Stimulated activated naive CD8-positive, alpha-beta T cell treated with anti-CD3 and anti-CD28 coated beads, Interleukin-15, amount 100 ng/mL, for 72 hours (primary cell): ENCODE measurements at regions not wholly inside any gene's neighbourhood (a gene's known extent, or its start where the extent isn't known, plus 50 kb on each side); places are given as distances from the start of the nearest gene placed in this dataset.
"Not testable (repeated sequence)": the region's sequence is repeated elsewhere in the genome, so short reads cannot be mapped to it uniquely, and the experiment has no call there.

Experiments used
- ATAC-seq: fragments of 150-1000 bp; cut with Tn5 transposase; 2 replicates; pipeline ENCODE4 v1.10.0; 2021; ENCODE audit warnings: mild to moderate bottlenecking, moderate library complexity
- DNase-seq, 2 donors: peaks; one replicate each; pipeline ENCODE4 v3.0.0; 2021 to 2022
- H3K27ac Mint-ChIP-seq, 2 donors: one replicate each; pipeline ENCODE4 v1.8.0; 2022; ENCODE audit warnings: mild to moderate bottlenecking in 2 of 2, mixed read lengths in 2 of 2, moderate library complexity in 2 of 2
- H3K27me3 Mint-ChIP-seq: one replicate; pipeline ENCODE4 v1.8.0; 2022; ENCODE audit warnings: mixed read lengths
- H3K4me1 Mint-ChIP-seq: one replicate; pipeline ENCODE4 v1.8.0; 2022; ENCODE audit warnings: mild to moderate bottlenecking, mixed read lengths
- H3K4me3 Mint-ChIP-seq, 2 donors: one replicate each; pipeline ENCODE4 v1.8.0; 2022; ENCODE audit warnings: mild to moderate bottlenecking in 2 of 2, mixed read lengths in 2 of 2, moderate library complexity in 1 of 2
- H3K9me3 Mint-ChIP-seq, 2 donors: one replicate each; pipeline ENCODE4 v1.8.0; 2022; ENCODE audit warnings: mixed read lengths in 2 of 2

DNA sequence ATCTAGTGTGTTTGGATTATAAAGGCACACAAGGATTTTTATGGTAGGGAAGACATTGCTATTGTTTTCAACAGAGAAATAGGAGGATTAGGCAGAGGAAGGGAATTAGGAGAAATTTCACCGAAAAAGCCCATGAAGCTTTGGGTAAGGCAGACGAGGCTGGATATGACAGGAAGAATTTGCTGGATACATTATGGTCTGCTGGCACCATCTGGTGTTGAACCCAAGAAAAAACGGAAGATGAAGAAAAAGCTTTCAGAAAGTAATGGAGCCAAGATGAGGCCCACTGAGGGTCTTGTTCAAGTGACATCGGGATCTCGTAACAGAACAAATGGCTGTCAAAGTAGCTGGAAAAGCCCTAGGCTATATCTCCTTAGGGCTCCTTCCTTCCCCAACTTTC is 56.5 kb downstream of the OR2J2 start:
- Mint-ChIP-seq H3K9me3 (no peaks in the 10 kb centered on the region), H3K27ac (no peak overlapping the region), H3K27me3 (peaks cover 54% of the 10 kb centered on the region), H3K4me1 (no peaks in the 10 kb centered on the region), H3K4me3 (no peak overlapping the region)
- DNase-seq: no peak
- ATAC-seq: no peak

DNA sequence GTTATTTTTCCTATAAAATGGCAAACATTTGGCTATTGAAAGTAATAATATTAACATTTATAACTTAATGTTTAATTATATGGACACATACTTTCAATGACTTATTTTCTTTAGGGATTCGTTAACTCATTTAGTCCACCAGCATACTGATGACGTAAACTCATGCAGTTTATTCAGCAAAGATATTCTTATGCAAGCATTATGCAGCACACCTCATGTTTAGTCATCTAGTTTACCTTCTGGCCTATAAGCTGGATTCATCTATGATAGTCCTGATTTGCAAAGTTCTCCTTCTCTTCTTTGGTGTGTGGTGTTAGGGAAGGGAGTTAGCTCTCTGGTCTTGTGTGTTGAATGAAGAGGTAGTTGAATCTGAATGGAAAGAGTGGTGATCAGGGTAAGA is 60.0 kb downstream of the OR2J2 start:
- H3K9me3 Mint-ChIP-seq: no peaks in the 10 kb centered on the region
- H3K27me3 Mint-ChIP-seq: peaks cover 47% of the 10 kb centered on the region
- no peak overlapping the region for H3K27ac Mint-ChIP-seq
- no peak overlapping the region for H3K4me3 Mint-ChIP-seq
- ATAC-seq (no peak), DNase-seq (no peak)
- H3K4me1 Mint-ChIP-seq: no peaks in the 10 kb centered on the region

DNA sequence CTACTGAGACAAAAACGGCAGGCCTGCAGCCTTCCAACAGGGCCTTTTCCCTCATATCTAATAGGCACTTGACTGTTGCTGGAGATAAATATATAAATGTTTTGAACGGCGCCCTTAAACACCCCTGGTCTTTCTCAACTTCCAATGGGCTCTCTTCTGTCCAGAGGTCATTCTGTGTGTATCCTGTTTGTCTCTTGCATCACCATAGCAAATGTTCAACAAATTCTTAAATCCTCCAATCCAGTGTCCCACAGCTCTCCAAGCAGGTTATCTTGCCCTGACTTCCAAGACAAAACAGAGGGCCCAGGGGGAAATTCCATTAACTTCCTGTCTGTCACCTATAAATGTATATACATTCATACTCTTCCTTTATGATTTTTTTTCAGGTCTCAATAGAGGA is 62.0 kb downstream of the OR2J2 start:
- Mint-ChIP-seq H3K4me1 (no peaks in the 10 kb centered on the region), H3K4me3 (no peak overlapping the region), H3K27me3 (peaks cover 40% of the 10 kb centered on the region), H3K27ac (no peak overlapping the region), H3K9me3 (no peaks in the 10 kb centered on the region)
- DNase-seq (no peak), ATAC-seq (no peak)

DNA sequence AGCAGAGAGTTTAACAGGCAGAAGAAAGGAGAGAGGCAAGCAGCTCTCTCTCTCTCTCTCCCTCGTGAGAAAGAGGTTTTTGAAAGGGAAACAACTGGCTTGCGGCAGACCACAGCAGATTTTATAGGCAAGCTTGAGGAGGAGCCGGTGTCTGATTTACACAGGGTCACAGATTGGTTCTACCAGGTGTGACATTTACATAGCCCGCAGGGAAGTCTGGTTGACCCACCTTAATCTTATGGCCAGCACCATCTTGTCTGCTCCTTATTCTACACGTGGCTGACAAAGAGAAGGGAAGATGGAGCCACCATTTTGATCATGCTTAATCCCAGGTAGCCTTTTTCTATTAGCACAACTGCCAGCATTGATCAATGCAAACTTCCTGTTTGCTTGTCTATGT is 65.4 kb downstream of the OR2J2 start:
- H3K4me3 Mint-ChIP-seq: no peak overlapping the region
- peak in 1 of 2 donors; percentile 2 for DNase-seq
- no peak for ATAC-seq
- peaks cover 34% of the 10 kb centered on the region for H3K27me3 Mint-ChIP-seq
- H3K4me1 Mint-ChIP-seq: no peaks in the 10 kb centered on the region
- no peak overlapping the region for H3K27ac Mint-ChIP-seq
- H3K9me3 Mint-ChIP-seq: peaks cover 0 to 5% of the 10 kb centered on the region in 2 donors

GRCh38 chr6:29236634-29237033 is 64.9 kb upstream of the OR14J1 start:
- Mint-ChIP-seq H3K27ac (no peak overlapping the region), H3K27me3 (peaks cover 30% of the 10 kb centered on the region), H3K9me3 (peaks cover under 1 to 5% of the 10 kb centered on the region in 2 donors), H3K4me1 (no peaks in the 10 kb centered on the region), H3K4me3 (no peak overlapping the region)
- DNase-seq: no peak
- ATAC-seq: no peak

DNA sequence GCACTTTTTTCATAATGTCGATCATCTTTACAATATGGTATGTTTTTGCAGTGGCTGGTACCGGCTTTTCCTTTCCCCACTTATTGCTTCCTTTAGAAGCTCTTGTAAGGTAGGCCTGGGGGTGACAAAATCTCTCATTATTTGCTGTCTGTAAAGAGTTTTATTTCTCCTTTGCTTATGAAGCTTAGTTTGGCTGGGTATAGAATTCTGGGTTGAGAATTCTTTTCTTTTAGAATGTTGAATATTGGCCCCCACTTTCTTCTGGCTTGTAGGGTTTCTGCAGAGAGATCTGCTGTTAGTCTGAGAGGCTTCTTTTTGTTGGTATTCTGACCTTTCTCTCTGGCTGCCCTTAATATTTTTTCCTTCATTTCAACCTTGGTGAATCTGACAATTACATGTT is 58.5 kb upstream of the OR14J1 start:
- not testable (repeated sequence) for H3K4me3 Mint-ChIP-seq, DNase-seq, H3K4me1 Mint-ChIP-seq, H3K27ac Mint-ChIP-seq, ATAC-seq
- peaks cover 23% of the 10 kb centered on the region for H3K27me3 Mint-ChIP-seq
- H3K9me3 Mint-ChIP-seq: peaks cover 40 to 42% of the 10 kb centered on the region in 2 donors
